A673 (cell line): ENCODE measurements at regions not wholly inside any gene's neighbourhood (a gene's known extent, or its start where the extent isn't known, plus 50 kb on each side); places are given as distances from the start of the nearest gene placed in this dataset.

Experiments used
- BruUV-seq: library from RNA; stranded (reverse); fragments of 400-500 nt; replicated peaks from 2 replicates; lab custom pipeline; 2021; lab: Mats Ljungman, UMichigan
- CTCF ChIA-PET: fragments of 300-600 bp; sonication (Branson Sonifier 250); formaldehyde crosslinking; loops from one replicate; lab custom pipeline; 2022; ENCODE audit warnings: antibody characterized with exemption; lab: Charles Lee
- POLR2A ChIA-PET: fragments of 300-600 bp; sonication (Branson Sonifier 250); formaldehyde crosslinking; loops from one replicate; lab custom pipeline; 2022; ENCODE audit warnings: antibody characterized with exemption; ENCODE audit not compliant: low non-redundant PET; lab: Charles Lee
- DNase-seq: peaks from one replicate; pipeline ENCODE4 v3.0.0-alpha.2; 2015; ENCODE audit warnings: low spot score
- H3K27ac ChIP-seq: fragments of 200-600 bp; sonication (generic); 2 replicates; pipeline ENCODE4 v1.5.1; 2016; ENCODE audit warnings: mixed run types, low read depth, mild to moderate bottlenecking, mixed read lengths, antibody characterized with exemption, low read length; ENCODE audit not compliant: poor library complexity, severe bottlenecking
- H3K27me3 ChIP-seq: fragments of 200-600 bp; sonication (generic); replicated peaks from 2 replicates; pipeline ENCODE4 v1.6.1; 2017; ENCODE audit warnings: mixed run types, low read depth, mild to moderate bottlenecking, mixed read lengths, antibody characterized with exemption, low read length; ENCODE audit not compliant: insufficient read depth, poor library complexity
- H3K36me3 ChIP-seq: fragments of 200-600 bp; sonication (generic); 2 replicates; pipeline ENCODE4 v1.6.1; 2016; ENCODE audit warnings: mixed run types, mild to moderate bottlenecking, mixed read lengths, antibody characterized with exemption, low read length; ENCODE audit not compliant: insufficient read depth, poor library complexity, severe bottlenecking
- H3K4me1 ChIP-seq: fragments of 200-600 bp; sonication (generic); 2 replicates; pipeline ENCODE4 v1.6.1; 2017; ENCODE audit warnings: mixed run types, mild to moderate bottlenecking, mixed read lengths, antibody characterized with exemption, low read length; ENCODE audit not compliant: insufficient read depth, poor library complexity, severe bottlenecking
- H3K4me3 ChIP-seq: fragments of 200-600 bp; sonication (generic); 2 replicates; pipeline ENCODE4 v1.5.1; 2016; ENCODE audit warnings: low read depth, mixed run types, mild to moderate bottlenecking, mixed read lengths, low read length; ENCODE audit not compliant: poor library complexity, severe bottlenecking
- H3K9me3 ChIP-seq: fragments of 200-600 bp; sonication (generic); 2 replicates; pipeline ENCODE4 v1.6.1; 2016; ENCODE audit warnings: mixed run types, low read depth, mild to moderate bottlenecking, mixed read lengths, antibody characterized with exemption, low read length; ENCODE audit not compliant: poor library complexity, severe bottlenecking
- CTCF ChIP-seq: fragments of 300-800, 200-600 bp; sonication (generic); conservative IDR thresholded peaks from 2 replicates; pipeline ENCODE4 v1.5.1; 2017; ENCODE audit warnings: low read depth, mild to moderate bottlenecking, antibody characterized with exemption, low read length, moderate library complexity, mixed read lengths
- EZH2 ChIP-seq: fragments of 200-600 bp; sonication (generic); IDR thresholded peaks from 2 replicates; pipeline ENCODE4 v1.6.1; 2017; ENCODE audit warnings: borderline replicate concordance, low read depth, mild to moderate bottlenecking, mixed read lengths, antibody characterized with exemption, low read length; ENCODE audit not compliant: poor library complexity, severe bottlenecking
- intact Hi-C: fragments of 100-400 bp; cut with micrococcal nuclease; formaldehyde crosslinking; loops from one replicate; pipeline ENCODE4 v1.10.0; 2022; ENCODE audit not compliant: unreplicated experiment

- Histone ChIP-seq H3K36me3 (no peaks in the 10 kb centered on the region), H3K27me3 (no peaks in the 10 kb centered on the region), H3K9me3 (no peaks in the 10 kb centered on the region), H3K27ac (no peak overlapping the region), H3K4me1 (peaks cover 19% of the 10 kb centered on the region), H3K4me3 (no peak overlapping the region)
- intact Hi-C loops = no loop called here
- POLR2A ChIA-PET = no interaction called here
- CTCF ChIA-PET = no interaction called here
- no peak for DNase-seq
- no TSS peak for BruUV-seq
- TF ChIP-seq EZH2 = no peak
- TF ChIP-seq CTCF = no peak
These were observed 1473.7 kb downstream of the AACS start for GRCh38 chr12:126538888-126539287.

GRCh38 chr12:126545411-126545810 is 1480.2 kb downstream of the AACS start:
- Histone ChIP-seq H3K27ac (no peak overlapping the region), H3K9me3 (no peaks in the 10 kb centered on the region), H3K4me1 (no peaks in the 10 kb centered on the region), H3K27me3 (no peaks in the 10 kb centered on the region), H3K4me3 (no peak overlapping the region), H3K36me3 (no peaks in the 10 kb centered on the region)
- ChIA-PET POLR2A (no interaction called here), CTCF (no interaction called here)
- intact Hi-C loops = no loop called here
- TF ChIP-seq CTCF (no peak), EZH2 (no peak)
- BruUV-seq = no TSS peak
- DNase-seq = no peak

GRCh38 chr12:126547905-126548304 is 1482.7 kb downstream of the AACS start:
- no peaks in the 10 kb centered on the region for H3K36me3 ChIP-seq
- no peaks in the 10 kb centered on the region for H3K4me1 ChIP-seq
- no peaks in the 10 kb centered on the region for H3K9me3 ChIP-seq
- no peak overlapping the region for H3K27ac ChIP-seq
- TF ChIP-seq CTCF (no peak), EZH2 (no peak)
- BruUV-seq = no TSS peak
- ChIA-PET POLR2A (no interaction called here), CTCF (interaction anchor here (0.7 kb wide), 1 partner anchor 605 kb away, joined by 5 read pairs; no protein-coding TSS in a partner anchor)
- intact Hi-C loops = no loop called here
- DNase-seq = no peak
- no peaks in the 10 kb centered on the region for H3K27me3 ChIP-seq
- no peak overlapping the region for H3K4me3 ChIP-seq
